ENCODE measurements at regions not wholly inside any gene's neighbourhood (a gene's known extent, or its start where the extent isn't known, plus 50 kb on each side); places are given as distances from the start of the nearest gene placed in this dataset.

DNA sequence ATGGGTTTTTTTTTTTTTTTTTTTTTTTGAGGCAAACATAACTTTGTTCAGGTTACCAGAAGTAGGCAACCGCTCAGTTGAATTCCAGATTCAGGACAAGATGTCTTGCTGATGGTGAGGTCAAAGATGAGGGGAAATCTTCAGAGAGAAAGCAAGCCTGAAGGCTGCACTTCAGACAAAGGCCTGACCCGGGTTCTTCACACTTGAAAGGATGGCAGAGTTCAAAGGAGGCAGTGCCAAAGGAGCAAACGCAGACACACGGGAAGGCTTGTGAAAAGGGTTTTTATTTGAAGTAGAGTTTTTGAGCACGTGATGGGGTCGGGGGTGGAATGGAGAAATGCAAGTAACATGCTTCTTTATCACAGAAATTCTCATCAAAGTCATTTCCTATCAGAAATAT lies 960.2 kb upstream of the EEF2KMT start:
- H3K4me3 Mint-ChIP-seq: no peak overlapping the region
- H3K27ac Mint-ChIP-seq: no peak overlapping the region
- H3K36me3 Mint-ChIP-seq: peaks cover 2% of the 10 kb centered on the region
- no peaks in the 10 kb centered on the region for H3K27me3 Mint-ChIP-seq
- no peaks in the 10 kb centered on the region for H3K4me1 Mint-ChIP-seq
- H3K9me3 Mint-ChIP-seq: peaks cover 9% of the 10 kb centered on the region

DNA sequence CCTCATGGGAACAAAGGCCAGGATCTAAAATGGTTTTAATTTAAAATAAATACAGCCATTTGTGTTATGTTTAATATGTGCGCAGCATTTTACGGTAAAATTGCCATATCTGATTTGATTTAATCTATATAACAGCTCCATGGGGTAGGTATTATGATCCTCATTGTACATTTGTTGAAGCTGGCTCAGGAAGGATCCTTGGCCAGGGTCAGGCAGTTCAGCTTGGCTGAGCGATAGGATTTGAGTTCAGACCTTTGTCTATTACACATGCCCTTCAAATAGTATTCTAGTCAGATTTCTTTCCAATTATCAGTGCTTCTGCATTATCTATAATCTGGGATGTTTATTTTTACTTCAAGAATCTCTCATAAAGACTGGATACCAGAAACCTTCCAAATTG lies 950.4 kb upstream of the EEF2KMT start:
- no peak overlapping the region for H3K4me3 Mint-ChIP-seq
- no peak overlapping the region for H3K27ac Mint-ChIP-seq
- no peaks in the 10 kb centered on the region for H3K4me1 Mint-ChIP-seq
- peaks cover under 1% of the 10 kb centered on the region for H3K36me3 Mint-ChIP-seq
- peaks cover 10% of the 10 kb centered on the region for H3K9me3 Mint-ChIP-seq
- H3K27me3 Mint-ChIP-seq: no peaks in the 10 kb centered on the region

DNA sequence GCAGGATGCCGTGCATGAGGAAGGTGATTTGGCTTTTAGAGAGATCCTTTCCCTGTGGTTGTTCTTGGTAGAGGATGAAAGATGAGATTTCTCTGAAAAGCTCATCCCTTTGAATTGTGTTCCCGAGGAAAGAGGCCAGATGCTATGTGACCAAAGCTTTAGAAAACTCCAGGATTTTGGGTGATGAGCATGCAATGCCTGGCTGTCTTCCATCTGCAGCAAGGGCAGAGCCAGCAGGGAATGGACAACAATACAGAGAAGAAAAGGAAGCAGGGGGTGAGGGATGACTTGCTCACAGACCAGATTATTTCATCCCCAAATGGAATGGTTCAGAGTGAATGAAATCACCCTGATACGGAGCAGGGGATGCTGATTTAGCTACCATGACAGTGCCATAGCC lies 949.7 kb upstream of the EEF2KMT start:
- Mint-ChIP-seq H3K27me3 (no peaks in the 10 kb centered on the region), H3K9me3 (peaks cover 9% of the 10 kb centered on the region), H3K36me3 (no peaks in the 10 kb centered on the region)

DNA sequence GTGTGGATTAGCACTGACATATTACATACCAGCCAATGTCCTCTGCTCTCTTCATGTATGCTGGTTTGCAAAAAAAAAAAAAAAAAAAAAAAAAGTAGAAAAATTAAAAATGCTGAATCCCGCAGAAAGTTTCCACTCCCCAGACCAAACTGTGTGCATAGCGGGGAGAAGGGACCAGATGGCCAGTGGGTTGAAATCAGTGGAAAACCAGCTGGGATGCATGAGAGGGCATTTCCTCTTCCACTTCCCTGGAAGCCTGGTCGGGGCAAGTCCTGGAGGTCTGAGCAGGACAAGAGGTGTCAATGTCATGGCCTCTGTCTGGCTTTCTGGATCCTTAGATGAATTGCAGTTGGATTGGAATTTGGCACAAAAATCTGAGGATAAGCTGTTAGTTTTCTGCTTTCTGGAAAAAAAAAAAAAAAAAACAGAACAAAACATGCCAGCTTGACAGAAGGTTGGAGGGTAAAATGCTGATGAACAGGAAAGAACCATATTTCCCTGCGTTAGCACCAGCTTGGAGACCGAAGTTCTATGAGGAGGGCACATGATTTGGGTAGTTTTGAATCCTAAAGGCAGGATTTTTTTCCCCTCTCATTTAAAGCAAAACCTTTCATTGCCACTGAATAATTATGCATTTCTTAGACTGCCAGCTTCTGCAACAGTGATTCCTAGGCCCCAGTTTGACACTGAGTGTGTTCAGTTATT lies 941.5 kb upstream of the EEF2KMT start:
- H3K9me3 Mint-ChIP-seq: no peaks in the 10 kb centered on the region
- H3K4me3 Mint-ChIP-seq: no peak overlapping the region
- no peaks in the 10 kb centered on the region for H3K27me3 Mint-ChIP-seq
- no peak overlapping the region for H3K27ac Mint-ChIP-seq
- no peaks in the 10 kb centered on the region for H3K36me3 Mint-ChIP-seq
- no peaks in the 10 kb centered on the region for H3K4me1 Mint-ChIP-seq

More for the DNA sequence above, 949.7 kb upstream of the EEF2KMT start:
- no peak overlapping the region for H3K27ac Mint-ChIP-seq
- no peak overlapping the region for H3K4me3 Mint-ChIP-seq
- no peaks in the 10 kb centered on the region for H3K4me1 Mint-ChIP-seq

DNA sequence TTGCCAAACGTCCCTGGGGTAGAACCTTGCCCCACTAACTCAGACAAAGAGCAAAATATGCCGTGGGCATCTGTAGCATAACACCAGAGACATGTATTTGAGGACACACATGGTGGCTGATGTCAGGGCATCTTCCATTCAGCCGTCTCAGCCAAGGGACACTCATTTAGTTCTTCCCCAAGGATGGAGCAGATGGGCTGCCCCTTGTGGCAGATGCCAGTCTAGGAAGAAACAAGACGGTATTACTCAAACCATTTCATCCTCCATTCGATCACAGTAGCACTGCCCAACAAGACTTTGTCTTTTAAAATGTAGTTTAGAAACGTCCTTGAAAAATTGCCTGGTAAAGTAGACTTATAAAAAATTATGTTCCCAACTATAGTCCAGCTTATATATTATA lies 937.6 kb upstream of the EEF2KMT start:
- no peak overlapping the region for H3K4me3 Mint-ChIP-seq
- no peaks in the 10 kb centered on the region for H3K36me3 Mint-ChIP-seq
- no peak overlapping the region for H3K27ac Mint-ChIP-seq
- H3K4me1 Mint-ChIP-seq: no peaks in the 10 kb centered on the region
- no peaks in the 10 kb centered on the region for H3K9me3 Mint-ChIP-seq
- no peaks in the 10 kb centered on the region for H3K27me3 Mint-ChIP-seq

DNA sequence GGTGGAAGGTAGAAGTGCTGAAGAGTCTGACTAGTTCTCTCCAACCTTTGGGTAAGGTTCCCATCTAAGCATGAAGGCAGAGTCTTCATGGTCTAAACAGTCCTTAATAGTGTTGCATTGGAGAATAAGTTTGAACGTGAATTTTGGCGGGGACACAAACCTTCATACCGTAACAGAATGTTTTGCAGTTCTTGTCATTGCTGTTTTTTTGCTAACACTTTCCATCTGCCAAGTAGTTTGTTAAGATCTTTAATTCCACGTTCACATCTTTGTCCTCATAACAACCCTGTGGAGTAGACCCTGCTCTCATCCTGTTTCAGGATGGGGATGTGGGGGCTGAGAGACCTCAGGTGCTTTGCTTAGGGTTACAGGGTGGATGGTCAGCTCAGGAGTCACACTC lies 936.9 kb upstream of the EEF2KMT start:
- no peaks in the 10 kb centered on the region for H3K27me3 Mint-ChIP-seq
- H3K9me3 Mint-ChIP-seq: no peaks in the 10 kb centered on the region
- H3K27ac Mint-ChIP-seq: no peak overlapping the region
- no peak overlapping the region for H3K4me3 Mint-ChIP-seq
- no peaks in the 10 kb centered on the region for H3K4me1 Mint-ChIP-seq
- no peaks in the 10 kb centered on the region for H3K36me3 Mint-ChIP-seq

DNA sequence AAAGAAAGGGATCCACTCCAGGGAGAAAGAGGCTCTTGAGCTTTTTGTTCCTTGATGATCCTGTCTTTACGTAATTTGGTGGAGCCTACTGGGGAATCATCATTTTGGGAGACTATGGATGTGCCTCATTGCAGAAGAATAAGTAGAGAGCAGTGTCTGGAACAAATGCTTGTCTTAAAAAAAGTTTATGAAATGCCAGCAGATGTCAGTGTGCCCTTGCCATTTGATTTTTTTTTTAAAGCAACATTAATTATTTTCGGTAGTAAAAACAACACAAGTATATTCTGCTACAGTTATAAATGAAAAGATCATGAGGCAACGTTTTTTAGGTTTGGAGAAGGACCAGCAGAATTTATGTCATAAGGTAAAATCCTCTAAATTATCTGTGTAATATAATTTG lies 934.8 kb upstream of the EEF2KMT start:
- Mint-ChIP-seq H3K36me3 (no peaks in the 10 kb centered on the region), H3K4me3 (no peak overlapping the region), H3K9me3 (no peaks in the 10 kb centered on the region), H3K27me3 (no peaks in the 10 kb centered on the region), H3K27ac (no peak overlapping the region), H3K4me1 (no peaks in the 10 kb centered on the region)

DNA sequence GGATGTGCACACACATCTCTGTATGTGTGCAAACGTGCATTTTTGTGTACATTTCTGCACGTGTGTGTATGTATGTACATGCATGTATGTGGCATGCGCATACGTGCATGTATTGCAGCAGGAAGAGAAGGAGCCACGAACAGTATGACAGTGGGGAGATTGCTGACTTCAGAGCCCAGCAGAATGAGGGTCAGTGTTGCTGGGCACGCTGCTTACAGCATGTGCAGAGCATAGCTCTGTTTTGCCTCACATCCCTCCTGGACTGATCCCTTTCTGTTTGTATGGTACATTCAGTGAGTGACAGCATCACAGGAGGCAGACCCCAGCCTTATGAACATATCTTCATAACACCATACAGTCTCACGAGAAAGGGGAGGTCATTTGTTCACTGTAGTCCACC lies 934.0 kb upstream of the EEF2KMT start:
- H3K4me1 Mint-ChIP-seq: no peaks in the 10 kb centered on the region
- no peaks in the 10 kb centered on the region for H3K27me3 Mint-ChIP-seq
- no peaks in the 10 kb centered on the region for H3K9me3 Mint-ChIP-seq
- H3K36me3 Mint-ChIP-seq: no peaks in the 10 kb centered on the region
- H3K27ac Mint-ChIP-seq: no peak overlapping the region
- no peak overlapping the region for H3K4me3 Mint-ChIP-seq

DNA sequence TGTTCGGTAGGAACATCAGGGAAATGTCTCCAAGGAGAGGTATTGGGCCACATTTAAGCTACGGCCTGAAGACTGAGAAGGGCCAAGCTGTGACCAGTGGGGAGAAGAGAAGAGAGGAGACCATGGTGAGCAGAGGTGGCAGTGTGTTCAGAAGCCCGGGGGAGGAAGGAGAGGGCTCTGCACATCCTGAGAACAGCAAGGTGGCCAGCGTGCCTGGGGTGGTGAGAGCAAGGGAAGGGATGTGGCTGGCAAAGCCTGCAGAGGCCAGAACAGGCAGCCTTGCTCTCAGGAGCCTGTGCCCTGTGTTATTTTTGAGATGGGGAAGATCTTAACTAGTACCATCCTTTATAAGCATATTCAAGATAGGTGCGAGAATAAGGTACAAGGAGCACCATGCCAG lies 933.5 kb upstream of the EEF2KMT start:
- Mint-ChIP-seq H3K4me1 (no peaks in the 10 kb centered on the region), H3K9me3 (no peaks in the 10 kb centered on the region), H3K27ac (no peak overlapping the region), H3K27me3 (no peaks in the 10 kb centered on the region), H3K4me3 (no peak overlapping the region), H3K36me3 (no peaks in the 10 kb centered on the region)

DNA sequence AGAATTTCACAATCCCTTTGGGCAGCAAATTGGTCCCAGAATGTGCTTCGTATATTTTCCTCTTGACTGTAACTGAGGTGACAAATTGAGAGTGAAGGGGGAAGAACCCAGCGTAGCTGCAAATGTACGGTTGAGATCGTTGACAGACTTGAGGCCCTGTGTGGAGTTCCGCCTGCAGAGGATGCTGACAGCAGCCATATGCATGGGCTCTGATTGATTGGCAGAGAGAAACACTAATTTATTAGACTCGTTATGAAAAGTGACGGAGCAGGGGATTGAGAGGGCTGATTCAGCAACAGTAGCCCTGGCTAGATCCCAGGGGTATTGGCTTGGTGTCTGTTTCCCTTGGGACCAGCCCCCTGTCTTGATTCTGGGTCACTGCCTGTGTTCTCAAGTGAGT lies 930.1 kb upstream of the EEF2KMT start:
- no peaks in the 10 kb centered on the region for H3K9me3 Mint-ChIP-seq
- no peaks in the 10 kb centered on the region for H3K27me3 Mint-ChIP-seq
- H3K4me1 Mint-ChIP-seq: no peaks in the 10 kb centered on the region
- no peak overlapping the region for H3K27ac Mint-ChIP-seq
- no peaks in the 10 kb centered on the region for H3K36me3 Mint-ChIP-seq
- no peak overlapping the region for H3K4me3 Mint-ChIP-seq

DNA sequence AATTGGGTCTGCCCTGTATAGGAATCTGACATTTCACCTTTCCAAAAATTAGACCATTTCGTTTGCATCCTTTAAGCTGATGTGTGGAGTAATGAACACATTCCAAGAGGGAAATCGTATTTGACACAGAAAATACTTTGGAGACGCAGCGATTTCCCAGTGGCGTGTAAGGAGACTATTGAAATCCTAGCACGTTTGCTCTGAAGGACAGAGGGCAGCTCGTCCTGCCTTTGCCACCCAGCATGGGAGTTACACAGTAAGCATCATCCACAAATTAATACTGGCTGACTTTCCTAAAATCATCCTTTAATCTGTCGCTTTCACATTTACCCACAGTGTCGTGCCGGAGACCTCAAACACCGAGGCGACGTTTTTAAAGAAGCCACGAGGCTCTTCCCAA lies 925.9 kb upstream of the EEF2KMT start:
- no peaks in the 10 kb centered on the region for H3K36me3 Mint-ChIP-seq
- H3K27ac Mint-ChIP-seq: no peak overlapping the region
- no peaks in the 10 kb centered on the region for H3K9me3 Mint-ChIP-seq
- H3K4me1 Mint-ChIP-seq: no peaks in the 10 kb centered on the region
- H3K4me3 Mint-ChIP-seq: no peak overlapping the region
- H3K27me3 Mint-ChIP-seq: peaks cover 2% of the 10 kb centered on the region

DNA sequence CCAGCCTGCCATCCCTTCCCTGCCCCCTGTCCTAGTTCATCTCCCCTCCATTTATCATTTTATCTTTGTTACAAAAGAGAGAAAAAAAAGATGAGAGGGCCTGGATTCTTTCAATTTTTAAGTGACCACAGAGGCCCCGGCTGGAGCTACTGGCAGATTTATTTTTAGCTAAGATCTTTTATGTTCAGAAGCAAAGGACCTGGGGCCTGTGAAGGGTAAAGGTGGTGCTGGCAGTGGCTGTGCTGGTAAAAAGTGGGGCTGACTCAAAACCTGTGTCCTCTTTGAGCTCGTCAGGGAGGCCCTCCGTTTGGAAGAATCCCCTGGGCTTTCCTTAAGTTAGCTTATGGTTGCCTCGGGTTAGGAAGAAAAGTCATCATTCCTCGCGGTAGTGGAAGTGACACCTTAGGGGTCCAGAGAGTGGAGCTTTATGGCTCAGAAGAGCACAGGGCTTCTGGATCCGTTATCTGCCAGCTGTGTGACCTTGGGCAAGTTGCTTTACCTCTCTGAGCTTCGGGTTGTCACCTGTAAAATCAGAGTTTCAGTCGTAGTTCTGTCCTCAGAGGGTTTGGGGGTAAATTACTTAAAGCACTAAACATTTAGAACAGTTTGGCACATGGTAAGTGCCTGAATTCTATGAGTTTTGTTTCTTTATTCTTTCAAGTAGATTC lies 923.8 kb upstream of the EEF2KMT start:
- no peaks in the 10 kb centered on the region for H3K9me3 Mint-ChIP-seq
- no peaks in the 10 kb centered on the region for H3K36me3 Mint-ChIP-seq
- H3K4me3 Mint-ChIP-seq: no peak overlapping the region
- H3K27ac Mint-ChIP-seq: no peak overlapping the region
- no peaks in the 10 kb centered on the region for H3K4me1 Mint-ChIP-seq
- peaks cover 7% of the 10 kb centered on the region for H3K27me3 Mint-ChIP-seq

DNA sequence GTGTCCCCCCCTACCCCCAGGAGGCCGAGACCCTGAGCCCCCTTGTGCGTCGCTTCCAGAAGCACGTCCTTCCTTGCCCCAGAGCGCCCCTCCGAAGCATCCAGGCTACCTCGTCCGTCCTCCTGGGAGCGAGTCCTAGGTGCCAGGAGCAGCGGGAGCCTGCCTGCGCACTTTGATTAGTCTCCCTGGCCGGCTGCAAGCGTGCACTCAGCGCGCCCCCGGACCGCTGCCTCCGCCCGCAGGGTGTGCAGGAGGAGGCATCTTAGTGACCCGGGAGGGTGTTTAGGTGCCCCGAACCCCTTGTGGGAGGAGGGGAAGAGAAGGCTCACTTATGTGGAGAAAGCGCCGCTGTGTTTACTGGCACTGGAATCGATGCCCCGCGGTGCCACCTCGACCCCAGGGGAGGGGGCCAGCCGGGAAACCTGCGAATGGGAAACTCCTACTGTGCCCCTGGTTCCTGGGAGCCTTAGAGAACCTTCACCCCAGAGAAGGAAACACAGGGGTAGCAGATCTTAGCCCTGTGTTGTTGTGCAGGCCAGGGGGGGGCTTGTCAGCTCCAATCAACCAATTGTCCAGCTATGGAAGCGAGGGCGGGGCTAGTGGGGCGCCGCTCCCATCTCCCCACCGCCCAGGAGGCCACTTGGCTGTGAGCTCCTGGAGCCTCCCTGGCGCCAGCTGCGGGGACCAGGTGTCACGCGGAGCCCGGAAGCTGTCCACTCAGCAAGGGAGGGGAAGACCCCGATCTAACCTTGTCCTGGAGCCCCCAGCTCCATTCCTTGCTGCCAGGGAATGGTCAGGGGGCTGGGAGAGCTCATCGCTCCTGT lies 922.8 kb upstream of the EEF2KMT start:
- Mint-ChIP-seq H3K4me3 (no peak overlapping the region), H3K4me1 (no peaks in the 10 kb centered on the region), H3K9me3 (peaks cover 8% of the 10 kb centered on the region), H3K27me3 (peaks cover 10% of the 10 kb centered on the region), H3K36me3 (no peaks in the 10 kb centered on the region), H3K27ac (no peak overlapping the region)

DNA sequence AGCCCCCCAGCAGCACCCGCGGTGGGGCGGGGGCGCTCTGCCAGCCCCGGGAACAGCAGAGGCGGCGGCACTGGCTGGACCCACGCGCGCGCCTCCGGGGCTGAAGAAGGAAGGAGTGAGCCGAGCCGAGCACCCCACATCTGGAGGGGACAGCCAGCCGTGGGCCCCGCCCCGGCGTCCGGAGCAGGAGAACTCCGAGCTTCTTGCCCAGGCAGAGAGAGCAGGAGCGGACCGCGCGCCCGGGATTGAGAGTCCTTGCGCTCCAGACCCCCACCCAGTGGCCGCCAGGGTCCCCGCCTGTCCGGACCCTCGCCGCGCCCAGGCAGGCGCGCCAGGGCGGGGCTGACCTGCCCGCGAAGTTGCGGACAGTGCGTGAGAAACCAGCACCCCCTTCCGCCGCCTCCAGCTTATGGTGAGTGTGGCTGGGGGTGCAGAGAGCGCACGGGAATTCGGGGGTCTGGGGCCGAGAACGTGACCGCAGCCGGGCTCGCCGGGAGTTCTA lies 921.9 kb upstream of the EEF2KMT start:
- H3K27me3 Mint-ChIP-seq: peaks cover 10% of the 10 kb centered on the region
- H3K27ac Mint-ChIP-seq: no peak overlapping the region
- H3K9me3 Mint-ChIP-seq: peaks cover 9% of the 10 kb centered on the region
- H3K36me3 Mint-ChIP-seq: no peaks in the 10 kb centered on the region
- no peak overlapping the region for H3K4me3 Mint-ChIP-seq
- H3K4me1 Mint-ChIP-seq: no peaks in the 10 kb centered on the region

DNA sequence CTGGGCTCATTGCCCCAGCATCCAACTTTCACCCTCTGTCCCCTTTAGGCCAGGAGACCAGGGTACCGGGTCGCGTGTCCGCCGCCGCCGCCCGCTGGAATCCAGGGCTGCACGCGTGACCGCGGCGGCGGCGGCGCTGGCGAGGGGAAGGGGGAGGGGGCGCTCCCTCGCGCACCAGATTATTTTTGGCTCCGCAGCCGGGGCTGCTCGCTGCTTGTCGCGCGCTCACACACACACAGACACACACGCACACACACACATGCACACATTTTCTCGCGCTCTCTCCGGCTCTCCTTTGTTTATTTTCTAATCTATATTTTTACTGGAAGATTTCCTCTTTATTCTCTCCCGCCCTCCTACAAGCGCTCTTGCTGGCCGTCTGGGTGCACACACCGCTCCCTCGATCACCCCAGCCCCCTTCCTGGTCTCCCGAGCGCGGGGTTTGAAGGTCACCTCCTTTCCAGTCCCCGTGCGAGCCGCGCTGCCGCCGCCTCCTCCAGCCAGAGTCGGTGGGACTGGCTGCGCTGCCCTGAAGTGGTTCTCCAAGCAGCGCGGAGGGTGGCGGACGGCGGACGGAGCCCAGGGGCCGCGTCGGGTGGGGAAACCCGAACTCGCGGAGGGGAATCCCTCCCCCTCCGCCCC lies 921.4 kb upstream of the EEF2KMT start:
- no peaks in the 10 kb centered on the region for H3K4me1 Mint-ChIP-seq
- peaks cover 11% of the 10 kb centered on the region for H3K9me3 Mint-ChIP-seq
- H3K36me3 Mint-ChIP-seq: no peaks in the 10 kb centered on the region
- peaks cover 10% of the 10 kb centered on the region for H3K27me3 Mint-ChIP-seq
- H3K27ac Mint-ChIP-seq: no peak overlapping the region
- no peak overlapping the region for H3K4me3 Mint-ChIP-seq

All from activated naive CD4-positive, alpha-beta T cell treated with anti-CD3 and anti-CD28 coated beads, Interleukin-2, amount 50 U/mL, for 24 hours (primary cell).